ENCODE measurements at regions not wholly inside any gene's neighbourhood (a gene's known extent, or its start where the extent isn't known, plus 50 kb on each side); places are given as distances from the start of the nearest gene placed in this dataset.

GRCh38 chr11:42494459-42494858 lies 817.3 kb upstream of the API5 start:
- TF ChIP-seq CTCF (IDR thresholded peaks at IDR 0.05) (no peak), POLR2A (IDR thresholded peaks at IDR 0.05) (no peak), POLR2AphosphoS5 (IDR thresholded peaks at IDR 0.05) (no peak)

All from stomach (tissue), 4 donors.